CD14-positive monocyte (primary cell): ENCODE measurements at regions not wholly inside any gene's neighbourhood (a gene's known extent, or its start where the extent isn't known, plus 50 kb on each side); places are given as distances from the start of the nearest gene placed in this dataset.

ENCODE experiments used
- DNase-seq, 3 donors: peaks; one replicate each; pipeline ENCODE4 v3.0.0-alpha.2; 2011 to 2022
- H2AFZ ChIP-seq: 2 replicates; pipeline ENCODE4 v1.6.0; 2012; ENCODE audit warnings: mild to moderate bottlenecking, low read depth, low read length, inconsistent platforms; ENCODE audit not compliant: insufficient read depth, poor library complexity, severe bottlenecking
- H3K27ac ChIP-seq, 2 donors: 1 replicate in 1 of 2; 2 replicates in 1 of 2; pipeline ENCODE4 v1.5.1; 2012 to 2013; ENCODE audit warnings: low read length in 2 of 2, control low read depth in 1 of 2, inconsistent platforms in 1 of 2, low read depth in 1 of 2, mild to moderate bottlenecking in 1 of 2
- H3K27me3 ChIP-seq, 2 donors: one replicate each; pipeline versions ENCODE4 v1.6.0 to v1.6.1; 2011 to 2013; ENCODE audit warnings: low read length in 2 of 2; ENCODE audit not compliant: control insufficient read depth in 2 of 2, insufficient read depth in 2 of 2
- H3K36me3 ChIP-seq, 2 donors: replicated peaks in 1 of 2; 1 replicate in 1 of 2; 2 replicates in 1 of 2; pipeline versions ENCODE4 v1.5.1 to v1.6.1; 2012 to 2013; ENCODE audit warnings: low read length in 2 of 2, control low read depth in 1 of 2, inconsistent platforms in 1 of 2, mild to moderate bottlenecking in 1 of 2; ENCODE audit not compliant: insufficient read depth in 2 of 2, control insufficient read depth in 1 of 2
- H3K4me1 ChIP-seq, 2 donors: 1 replicate in 1 of 2; 2 replicates in 1 of 2; pipeline versions ENCODE4 v1.5.1 to v1.6.1; 2012 to 2013; ENCODE audit warnings: low read length in 2 of 2, control low read depth in 1 of 2, inconsistent platforms in 1 of 2, mild to moderate bottlenecking in 1 of 2, moderate library complexity in 1 of 2; ENCODE audit not compliant: insufficient read depth in 2 of 2, control insufficient read depth in 1 of 2
- H3K4me2 ChIP-seq: replicated peaks from 2 replicates; pipeline ENCODE3; 2012; ENCODE audit warnings: low read length, moderate library complexity, mild to moderate bottlenecking; ENCODE audit not compliant: poor library complexity, severe bottlenecking; ENCODE audit errors: extremely low read depth
- H3K4me3 ChIP-seq, 3 experiments: fragments of 200-600 bp in 1 of 3; sonication (generic) in 1 of 3; replicated peaks in 1 of 3; 1 replicate in 2 of 3; 2 replicates in 1 of 3; pipeline ENCODE4 v1.5.1; 2011 to 2013; ENCODE audit warnings: low read length in 3 of 3, mild to moderate bottlenecking in 3 of 3, control low read depth in 2 of 3, low read depth in 2 of 3, inconsistent platforms in 1 of 3, moderate library complexity in 1 of 3
- H3K79me2 ChIP-seq: 2 replicates; pipeline ENCODE4 v1.6.0; 2012; ENCODE audit warnings: mild to moderate bottlenecking, control low read depth, inconsistent platforms, low read length, moderate library complexity; ENCODE audit not compliant: insufficient read depth
- H3K9ac ChIP-seq: 2 replicates; pipeline ENCODE4 v1.6.0; 2017; ENCODE audit warnings: low read length, mild to moderate bottlenecking; ENCODE audit not compliant: insufficient read depth, poor library complexity, severe bottlenecking
- H3K9me3 ChIP-seq, 2 donors: replicated peaks in 1 of 2; 1 replicate in 1 of 2; 2 replicates in 1 of 2; pipeline versions ENCODE4 v1.5.1 to v1.6.1; 2012 to 2013; ENCODE audit warnings: low read length in 2 of 2, control low read depth in 1 of 2; ENCODE audit not compliant: control insufficient read depth in 1 of 2, insufficient read depth in 1 of 2
- H4K20me1 ChIP-seq: 2 replicates; pipeline ENCODE4 v1.6.0; 2012; ENCODE audit warnings: mild to moderate bottlenecking, low read length, control low read depth, moderate library complexity; ENCODE audit not compliant: insufficient read depth
- H3K27ac Mint-ChIP-seq, 7 donors: one replicate each; pipeline ENCODE4 v1.8.0; 2020; ENCODE audit warnings: mild to moderate bottlenecking in 7 of 7, mixed read lengths in 7 of 7, moderate library complexity in 6 of 7, inconsistent platforms in 2 of 7
- H3K27me3 Mint-ChIP-seq, 3 donors: one replicate each; pipeline ENCODE4 v1.8.0; 2021 to 2022; ENCODE audit warnings: low read depth in 3 of 3, mild to moderate bottlenecking in 3 of 3, mixed read lengths in 3 of 3, moderate library complexity in 3 of 3, inconsistent platforms in 1 of 3
- H3K36me3 Mint-ChIP-seq, 2 donors: one replicate each; pipeline ENCODE4 v1.8.0; 2020; ENCODE audit warnings: mixed read lengths in 2 of 2, inconsistent platforms in 1 of 2, mild to moderate bottlenecking in 1 of 2
- H3K4me1 Mint-ChIP-seq: one replicate; pipeline ENCODE4 v1.8.0; 2020; ENCODE audit warnings: mild to moderate bottlenecking, mixed read lengths
- H3K4me3 Mint-ChIP-seq, 2 donors: one replicate each; pipeline ENCODE4 v1.8.0; 2020; ENCODE audit warnings: mild to moderate bottlenecking in 2 of 2, mixed read lengths in 2 of 2, moderate library complexity in 1 of 2
- H3K9me3 Mint-ChIP-seq, 7 donors: one replicate each; pipeline ENCODE4 v1.8.0; 2020 to 2022; ENCODE audit warnings: mixed read lengths in 7 of 7, mild to moderate bottlenecking in 6 of 7, moderate library complexity in 6 of 7, inconsistent platforms in 2 of 7
- WGBS: methylation state at CpG from one replicate; pipeline ENCODE4 v1.1.5; 2013; ENCODE audit warnings: missing lambda C conversion rate; ENCODE audit not compliant: insufficient coverage; 5-methylcytosine and 5-hydroxymethylcytosine counted together
- intact Hi-C, 2 donors: fragments of 100-400 bp; cut with micrococcal nuclease; formaldehyde crosslinking; loops; one replicate each; pipeline versions ENCODE4 v1.15.0 to v1.15.1; 2023
- TF ChIP-seq, protein P1 (sequence below): fragments of 200-600 bp; IDR thresholded peaks from one replicate; pipeline ENCODE4 v1.8.0; 2022; ENCODE audit warnings: antibody characterized with exemption, mild to moderate bottlenecking

DNA sequence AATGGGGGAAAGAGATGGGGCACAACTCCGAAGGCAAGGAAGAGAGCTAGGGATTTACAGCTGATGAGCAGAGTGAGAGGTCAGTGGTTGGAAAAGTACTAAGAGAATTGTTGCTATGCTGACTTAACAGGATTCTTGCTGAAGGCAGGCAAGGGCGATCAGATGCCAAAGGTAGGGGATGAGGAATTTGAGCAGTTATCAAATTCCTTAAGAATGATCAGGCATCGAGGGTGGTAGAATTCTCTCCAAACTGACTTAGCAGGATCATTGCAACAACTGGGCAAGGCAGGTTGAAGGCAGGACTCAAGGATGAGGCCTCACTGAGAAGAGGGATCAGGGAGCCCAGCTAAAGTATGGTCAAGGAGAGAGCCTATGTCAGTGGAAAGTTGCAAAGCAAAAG is 171.0 kb downstream of the HSD17B3 start:
- Histone ChIP-seq H2AFZ (no peak overlapping the region), H3K4me2 (no peak overlapping the region), H3K36me3 (no peaks in the 10 kb centered on the region), H3K27me3 (no peaks in the 10 kb centered on the region), H3K79me2 (no peaks in the 10 kb centered on the region), H3K9ac (no peak overlapping the region), H3K4me3 (no peak overlapping the region), H4K20me1 (no peaks in the 10 kb centered on the region), H3K27ac (no peak overlapping the region), H3K4me1 (peaks cover 6 to 10% of the 10 kb centered on the region in 2 donors), H3K9me3 (peaks cover 0 to 10% of the 10 kb centered on the region in 2 donors)
- Mint-ChIP-seq H3K27ac (peak overlapping the region in 1 of 7 donors; percentile 5), H3K9me3 (peaks cover 2 to 15% (median 13%) of the 10 kb centered on the region in 7 donors), H3K4me3 (no peak overlapping the region), H3K4me1 (peaks cover 27% of the 10 kb centered on the region), H3K36me3 (peaks cover 0 to 4% of the 10 kb centered on the region in 2 donors), H3K27me3 (peaks cover 0 to 5% (median 5%) of the 10 kb centered on the region in 3 donors)
- 100% methylated on average over 3 of the region's 3 CpGs for WGBS
- TF ChIP-seq, protein P1, sequence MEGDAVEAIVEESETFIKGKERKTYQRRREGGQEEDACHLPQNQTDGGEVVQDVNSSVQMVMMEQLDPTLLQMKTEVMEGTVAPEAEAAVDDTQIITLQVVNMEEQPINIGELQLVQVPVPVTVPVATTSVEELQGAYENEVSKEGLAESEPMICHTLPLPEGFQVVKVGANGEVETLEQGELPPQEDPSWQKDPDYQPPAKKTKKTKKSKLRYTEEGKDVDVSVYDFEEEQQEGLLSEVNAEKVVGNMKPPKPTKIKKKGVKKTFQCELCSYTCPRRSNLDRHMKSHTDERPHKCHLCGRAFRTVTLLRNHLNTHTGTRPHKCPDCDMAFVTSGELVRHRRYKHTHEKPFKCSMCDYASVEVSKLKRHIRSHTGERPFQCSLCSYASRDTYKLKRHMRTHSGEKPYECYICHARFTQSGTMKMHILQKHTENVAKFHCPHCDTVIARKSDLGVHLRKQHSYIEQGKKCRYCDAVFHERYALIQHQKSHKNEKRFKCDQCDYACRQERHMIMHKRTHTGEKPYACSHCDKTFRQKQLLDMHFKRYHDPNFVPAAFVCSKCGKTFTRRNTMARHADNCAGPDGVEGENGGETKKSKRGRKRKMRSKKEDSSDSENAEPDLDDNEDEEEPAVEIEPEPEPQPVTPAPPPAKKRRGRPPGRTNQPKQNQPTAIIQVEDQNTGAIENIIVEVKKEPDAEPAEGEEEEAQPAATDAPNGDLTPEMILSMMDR = no peak
- no peak for DNase-seq
- intact Hi-C loops = no loop called here

DNA sequence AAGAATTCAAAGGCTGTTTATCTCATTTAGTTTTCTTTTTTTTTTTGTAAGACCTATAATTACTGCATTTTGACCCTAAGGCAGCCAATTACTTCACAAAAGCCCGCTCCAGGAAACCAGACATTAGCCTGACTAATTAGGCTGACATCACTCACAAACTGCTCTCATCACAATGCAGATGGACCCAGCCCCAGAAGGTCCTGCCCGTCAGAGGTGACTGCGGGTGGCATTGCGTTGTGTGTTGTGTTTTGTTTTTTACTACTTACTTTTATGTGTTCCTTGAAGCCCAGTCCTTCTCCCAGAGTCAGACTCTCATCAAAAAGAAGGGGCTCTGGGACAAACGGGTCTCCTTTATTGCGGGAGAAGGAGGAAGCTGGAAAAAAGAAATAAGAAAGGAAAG is 172.2 kb downstream of the HSD17B3 start:
- no peak overlapping the region for H3K4me3 ChIP-seq
- 50% methylated on average over 1 of the region's 6 CpGs for WGBS
- no peaks in the 10 kb centered on the region for H3K27me3 ChIP-seq
- Mint-ChIP-seq H3K27me3 (peaks cover 0 to 7% (median 5%) of the 10 kb centered on the region in 3 donors), H3K27ac (no peak overlapping the region), H3K4me3 (no peak overlapping the region), H3K36me3 (peaks cover 0 to 4% of the 10 kb centered on the region in 2 donors), H3K9me3 (peaks cover 2 to 15% (median 13%) of the 10 kb centered on the region in 7 donors), H3K4me1 (peaks cover 16% of the 10 kb centered on the region)
- no peak overlapping the region for H3K27ac ChIP-seq
- no peaks in the 10 kb centered on the region for H4K20me1 ChIP-seq
- TF ChIP-seq, protein P1 = no peak
- H3K4me1 ChIP-seq = peaks cover 0 to under 1% of the 10 kb centered on the region in 2 donors
- no peaks in the 10 kb centered on the region for H3K36me3 ChIP-seq
- H3K9me3 ChIP-seq = peaks cover 0 to 10% of the 10 kb centered on the region in 2 donors
- no peak for DNase-seq
- H3K9ac ChIP-seq = no peak overlapping the region
- intact Hi-C loops = no loop called here
- H3K4me2 ChIP-seq = no peak overlapping the region
- no peaks in the 10 kb centered on the region for H3K79me2 ChIP-seq
- no peak overlapping the region for H2AFZ ChIP-seq
